ENCODE measurements at regions not wholly inside any gene's neighbourhood (a gene's known extent, or its start where the extent isn't known, plus 50 kb on each side); places are given as distances from the start of the nearest gene placed in this dataset.

- no peak for TF ChIP-seq CTCF (conservative IDR thresholded peaks at IDR 0.05; ENCODE audit: low read depth, low read length)
- TF ChIP-seq CEBPB (IDR thresholded peaks at IDR 0.05; ENCODE audit: low read depth, low read length): no peak
- TF ChIP-seq MXI1 (IDR thresholded peaks at IDR 0.05; ENCODE audit: borderline replicate concordance, low read depth, low read length): no peak
- no peak for TF ChIP-seq POLR2A (IDR thresholded peaks at IDR 0.05; ENCODE audit: low read depth, low read length)
- TF ChIP-seq NFE2L2 (IDR thresholded peaks at IDR 0.05; ENCODE audit: low read depth, low read length): no peak
- TF ChIP-seq RFX5 (IDR thresholded peaks at IDR 0.05; ENCODE audit: low read depth, low read length): no peak
- TF ChIP-seq USF2 (IDR thresholded peaks at IDR 0.05; ENCODE audit: low read depth, low read length): no peak
Measured at GRCh38 chr22:46092011-46092410, 58.3 kb upstream of the PPARA start.

Data from IMR-90 (cell line).